ENCODE measurements at regions not wholly inside any gene's neighbourhood (a gene's known extent, or its start where the extent isn't known, plus 50 kb on each side); places are given as distances from the start of the nearest gene placed in this dataset.
"Not testable (repeated sequence)": the region's sequence is repeated elsewhere in the genome, so short reads cannot be mapped to it uniquely, and the experiment has no call there.

DNA sequence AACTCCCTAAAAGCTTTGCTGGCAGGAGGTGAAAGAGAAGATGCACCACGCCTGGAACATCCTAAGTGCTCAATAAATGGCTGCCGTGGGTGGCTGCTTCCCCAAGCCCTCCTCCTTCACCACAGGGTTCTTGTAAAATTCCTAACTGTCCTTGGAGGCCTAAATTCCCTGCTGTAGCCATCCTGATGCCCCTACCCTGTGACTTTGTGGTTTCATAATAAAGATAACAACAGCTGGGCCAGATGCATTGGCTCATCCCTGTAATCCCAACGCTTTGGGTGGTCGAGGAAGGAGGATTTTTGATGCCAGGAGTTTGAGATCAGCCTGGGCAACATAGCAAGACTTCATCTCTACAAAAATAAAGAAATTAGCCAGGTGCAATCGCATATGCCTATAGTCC lies 341.8 kb downstream of the ANKRD30A start:
- DNase-seq: no peak

DNA sequence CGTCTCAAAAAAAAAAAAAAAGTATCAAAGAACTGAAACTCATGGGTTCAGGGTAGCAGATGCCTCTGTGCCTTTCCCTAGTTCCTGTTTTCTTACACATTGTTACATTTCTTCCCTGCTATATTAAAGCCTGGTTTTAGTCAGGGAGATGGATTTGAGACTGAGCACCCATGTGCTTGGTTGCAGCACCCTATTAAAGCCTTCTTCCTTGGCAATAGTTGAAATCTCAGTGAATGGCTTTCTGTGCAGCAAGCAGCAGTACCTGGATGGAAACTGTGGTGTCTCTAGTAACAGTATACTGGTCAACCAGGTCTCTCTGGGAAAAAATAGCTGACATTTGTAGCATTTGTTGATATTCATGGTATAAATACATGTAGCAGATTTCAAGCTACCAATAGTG lies 331.1 kb downstream of the ANKRD30A start:
- no peak for DNase-seq

DNA sequence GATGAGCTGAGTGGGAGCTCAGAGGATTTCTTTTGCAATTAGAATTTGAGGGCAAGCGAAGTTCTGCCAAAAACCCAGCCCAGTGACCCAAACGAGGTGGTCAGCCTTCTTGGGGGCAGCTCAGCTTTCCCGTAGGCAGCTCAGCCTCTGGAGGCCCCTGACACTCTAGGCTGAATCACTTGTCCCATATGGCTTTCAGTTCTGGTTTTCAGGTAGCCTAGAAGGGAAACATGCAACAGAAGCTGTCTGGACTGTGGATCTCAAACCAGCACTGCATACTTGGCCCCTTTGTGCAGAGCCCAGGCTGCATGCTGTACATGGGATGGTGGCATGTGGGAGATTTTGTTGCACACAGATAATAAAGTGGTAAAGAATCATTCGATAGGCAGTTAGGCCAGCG lies 322.8 kb downstream of the ANKRD30A start:
- no peak for DNase-seq

DNA sequence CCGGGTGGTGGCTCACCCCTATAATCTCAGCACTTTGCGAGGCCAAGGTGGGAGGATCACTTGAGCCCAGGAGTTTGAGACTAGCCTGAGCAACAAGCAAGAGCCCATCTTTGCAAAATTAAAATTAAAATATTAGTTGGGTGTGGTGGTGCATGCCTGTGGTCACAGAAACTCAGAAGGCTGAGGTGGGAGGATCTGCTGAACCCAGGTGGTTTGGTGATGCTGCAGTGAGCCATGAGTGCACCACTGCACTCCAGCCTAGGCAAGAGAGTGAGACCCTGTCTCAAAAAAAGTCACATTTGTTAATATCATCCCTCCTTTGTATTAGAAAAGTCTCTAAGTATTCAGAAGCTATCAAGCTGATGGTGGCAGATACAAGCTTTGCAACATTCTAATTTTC lies 317.5 kb downstream of the ANKRD30A start:
- DNase-seq: no peak

DNA sequence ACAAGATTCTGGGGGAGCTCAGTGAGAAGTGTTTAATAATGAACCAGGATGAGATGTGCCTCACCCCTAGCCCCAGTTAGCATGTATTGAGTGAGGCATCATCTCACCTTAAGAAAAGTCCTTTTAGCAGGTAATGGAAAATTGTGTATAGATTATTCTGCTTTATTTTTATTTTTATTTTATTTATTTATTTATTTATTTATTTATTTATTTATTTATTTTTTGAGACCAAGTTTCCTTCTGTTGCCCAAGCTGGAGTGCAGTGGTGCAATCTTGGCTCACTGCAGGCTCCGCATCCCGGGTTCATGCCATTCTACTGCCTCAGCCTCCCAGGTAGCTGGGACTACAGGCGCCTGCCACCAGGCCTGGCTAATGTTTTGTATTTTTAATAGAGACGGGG lies 315.8 kb downstream of the ANKRD30A start:
- DNase-seq: not testable (repeated sequence)

DNA sequence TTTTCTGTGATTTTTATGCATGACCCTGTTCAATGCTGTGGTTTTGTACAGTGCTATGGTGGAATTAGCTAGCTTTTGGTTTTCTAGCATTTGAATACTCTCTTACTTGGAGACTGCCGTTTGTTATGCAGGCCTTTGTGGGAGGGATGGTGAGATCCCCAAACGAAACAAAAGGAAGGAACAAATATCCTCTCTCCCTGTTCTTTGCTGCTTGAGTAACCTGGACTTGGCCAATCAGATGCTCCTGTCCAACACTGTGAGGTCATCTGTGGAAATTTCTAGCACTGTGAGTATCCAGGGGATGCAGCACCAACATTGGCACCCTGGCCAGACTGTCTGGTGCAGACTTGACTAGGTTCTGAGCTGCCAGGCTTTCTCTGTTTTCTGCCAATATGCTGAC lies 314.4 kb downstream of the ANKRD30A start:
- DNase-seq: no peak

DNA sequence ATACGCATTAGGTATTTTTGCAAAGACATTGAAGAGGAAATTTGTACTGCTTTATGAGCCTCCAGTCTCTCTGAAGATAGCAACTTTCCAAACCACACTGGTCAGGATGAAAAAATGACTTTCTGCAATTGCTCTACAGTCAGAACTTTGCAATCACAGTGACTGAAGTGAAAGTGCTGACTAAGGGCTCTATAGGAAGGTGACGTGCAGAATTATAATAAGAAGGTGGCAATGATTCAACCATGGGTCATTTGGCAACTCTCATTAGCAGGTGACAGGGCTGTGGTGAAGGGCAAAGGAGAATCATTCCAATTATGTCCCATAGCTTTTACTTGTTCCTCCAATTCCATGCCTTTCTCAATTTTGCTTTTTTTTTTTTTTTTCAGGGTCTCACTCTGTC lies 311.0 kb downstream of the ANKRD30A start:
- no peak for DNase-seq

DNA sequence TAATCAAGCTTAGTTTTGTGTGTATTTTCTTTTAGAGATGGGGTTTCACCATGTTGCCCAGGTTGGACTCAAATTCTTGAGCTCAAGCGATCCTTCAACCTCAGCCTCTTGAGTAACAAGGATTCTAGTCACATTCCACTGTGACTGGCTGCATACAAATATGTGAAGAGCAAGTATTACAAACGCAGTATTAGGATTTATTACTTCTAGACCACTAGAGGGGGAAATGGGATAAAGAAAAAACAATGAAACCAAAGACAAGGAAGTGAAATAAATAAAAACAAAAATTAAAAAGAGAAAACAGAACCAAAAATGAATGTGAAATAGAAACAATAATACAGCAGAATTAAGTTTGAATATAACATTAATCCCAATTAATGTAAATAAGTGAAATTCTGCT lies 308.7 kb downstream of the ANKRD30A start:
- no peak for DNase-seq

All from fibroblast of skin of back (primary cell).